Glutamatergic neuron (in vitro differentiated cells): ENCODE measurements at regions not wholly inside any gene's neighbourhood (a gene's known extent, or its start where the extent isn't known, plus 50 kb on each side); places are given as distances from the start of the nearest gene placed in this dataset.

Source experiments
- DNase-seq: peaks from one replicate; pipeline ENCODE4 v3.0.0; 2022
- H3K27ac Mint-ChIP-seq: one replicate; pipeline ENCODE4 v1.8.0; 2020; ENCODE audit warnings: mild to moderate bottlenecking, mixed read lengths, inconsistent platforms; ENCODE audit not compliant: unreplicated experiment
- H3K27me3 Mint-ChIP-seq: one replicate; pipeline ENCODE4 v1.8.0; 2020; ENCODE audit warnings: mild to moderate bottlenecking, moderate library complexity, mixed read lengths, inconsistent platforms; ENCODE audit not compliant: unreplicated experiment
- H3K36me3 Mint-ChIP-seq: one replicate; pipeline ENCODE4 v1.8.0; 2020; ENCODE audit warnings: mild to moderate bottlenecking, mixed read lengths, inconsistent platforms; ENCODE audit not compliant: unreplicated experiment
- H3K4me1 Mint-ChIP-seq: one replicate; pipeline ENCODE4 v1.8.0; 2020; ENCODE audit warnings: mild to moderate bottlenecking, low read depth, mixed read lengths, inconsistent platforms; ENCODE audit not compliant: unreplicated experiment
- H3K4me3 Mint-ChIP-seq: one replicate; pipeline ENCODE4 v1.8.0; 2020; ENCODE audit warnings: mild to moderate bottlenecking, mixed read lengths, inconsistent platforms; ENCODE audit not compliant: unreplicated experiment
- H3K9me3 Mint-ChIP-seq: one replicate; pipeline ENCODE4 v1.8.0; 2020; ENCODE audit warnings: mild to moderate bottlenecking, moderate library complexity, mixed read lengths, inconsistent platforms; ENCODE audit not compliant: unreplicated experiment
- CTCF ChIP-seq: fragments of 200-600 bp; sonication (generic); IDR thresholded peaks from one replicate; pipeline ENCODE4 v1.5.0; 2021; ENCODE audit not compliant: partially characterized antibody, unreplicated experiment

- H3K4me3 Mint-ChIP-seq = no peak overlapping the region
- no peak overlapping the region for H3K27ac Mint-ChIP-seq
- no peaks in the 10 kb centered on the region for H3K27me3 Mint-ChIP-seq
- H3K9me3 Mint-ChIP-seq = no peaks in the 10 kb centered on the region
- no peak for TF ChIP-seq CTCF
- H3K4me1 Mint-ChIP-seq = peaks cover 4% of the 10 kb centered on the region
- no peaks in the 10 kb centered on the region for H3K36me3 Mint-ChIP-seq
- DNase-seq = no peak
Observed at GRCh38 chr7:130995252-130996081, 261.5 kb upstream of the KLF14 start.

- no peak for DNase-seq
- no peak for TF ChIP-seq CTCF
- no peaks in the 10 kb centered on the region for H3K36me3 Mint-ChIP-seq
- no peak overlapping the region for H3K27ac Mint-ChIP-seq
- no peak overlapping the region for H3K4me3 Mint-ChIP-seq
- peaks cover 4% of the 10 kb centered on the region for H3K4me1 Mint-ChIP-seq
- no peaks in the 10 kb centered on the region for H3K27me3 Mint-ChIP-seq
- no peaks in the 10 kb centered on the region for H3K9me3 Mint-ChIP-seq
Observed at GRCh38 chr7:130996205-130996832, 262.3 kb upstream of the KLF14 start.

GRCh38 chr7:130996833-130997231, 262.8 kb upstream of the KLF14 start:
- no peak for DNase-seq
- Mint-ChIP-seq H3K36me3 (no peaks in the 10 kb centered on the region), H3K27ac (no peak overlapping the region), H3K4me1 (peaks cover 4% of the 10 kb centered on the region), H3K9me3 (no peaks in the 10 kb centered on the region), H3K27me3 (no peaks in the 10 kb centered on the region), H3K4me3 (no peak overlapping the region)
- TF ChIP-seq CTCF = no peak

- H3K4me3 Mint-ChIP-seq = no peak overlapping the region
Observed at GRCh38 chr7:130998993-130999602, 265.1 kb upstream of the KLF14 start.

More at GRCh38 chr7:130998993-130999602, 265.1 kb upstream of the KLF14 start:
- no peaks in the 10 kb centered on the region for H3K36me3 Mint-ChIP-seq
- peaks cover 3% of the 10 kb centered on the region for H3K4me1 Mint-ChIP-seq
- no peaks in the 10 kb centered on the region for H3K27me3 Mint-ChIP-seq
- no peaks in the 10 kb centered on the region for H3K9me3 Mint-ChIP-seq
- H3K27ac Mint-ChIP-seq = no peak overlapping the region
- no peak for TF ChIP-seq CTCF
- DNase-seq = no peak
